Mucosa of gallbladder (tissue), 1 donor: ENCODE measurements at regions not wholly inside any gene's neighbourhood (a gene's known extent, or its start where the extent isn't known, plus 50 kb on each side); places are given as distances from the start of the nearest gene placed in this dataset.

Source experiments
- DNase-seq: peaks from one replicate; pipeline ENCODE4 v3.0.0-alpha.2; 2020; ENCODE audit warnings: low spot score
- donor health status: DM: no; HTN: no; CAD: no.

DNA sequence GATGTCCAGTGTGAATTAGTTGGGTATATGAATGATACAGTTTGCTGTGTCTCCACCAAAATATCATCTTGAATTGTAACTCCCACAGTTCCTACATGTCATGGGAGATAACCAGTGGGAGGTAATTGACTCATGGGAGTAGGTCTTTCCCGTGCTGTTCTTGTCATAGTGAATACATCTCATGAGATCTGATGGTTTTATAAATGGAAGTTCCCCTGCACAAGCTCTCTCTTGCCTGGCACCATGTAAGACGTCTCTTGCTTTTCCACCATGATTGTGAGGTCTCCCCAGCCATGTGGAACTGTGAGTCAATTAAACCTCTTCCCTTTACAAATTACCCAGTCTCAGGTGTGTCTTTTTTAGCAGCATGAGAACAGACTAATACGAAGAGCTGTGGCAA, 223.0 kb downstream of the AJAP1 start:
- no peak for DNase-seq

DNA sequence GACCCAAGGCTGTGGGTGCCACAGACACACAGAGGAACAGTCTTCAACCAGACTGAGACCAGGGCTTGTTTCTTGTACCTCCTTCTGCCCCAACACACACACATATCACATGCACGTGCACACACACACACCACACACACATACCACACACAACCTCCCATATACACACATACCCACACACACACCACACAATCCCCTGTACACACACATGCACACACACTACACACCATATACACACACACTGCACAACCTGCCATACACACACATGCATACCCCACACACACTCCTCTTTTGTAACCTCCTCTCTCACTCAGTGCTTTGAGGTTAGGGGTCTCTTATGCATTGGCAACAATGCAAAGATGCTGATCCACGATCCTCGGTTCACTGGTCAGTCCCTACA, 217.0 kb downstream of the AJAP1 start:
- no peak for DNase-seq

DNA sequence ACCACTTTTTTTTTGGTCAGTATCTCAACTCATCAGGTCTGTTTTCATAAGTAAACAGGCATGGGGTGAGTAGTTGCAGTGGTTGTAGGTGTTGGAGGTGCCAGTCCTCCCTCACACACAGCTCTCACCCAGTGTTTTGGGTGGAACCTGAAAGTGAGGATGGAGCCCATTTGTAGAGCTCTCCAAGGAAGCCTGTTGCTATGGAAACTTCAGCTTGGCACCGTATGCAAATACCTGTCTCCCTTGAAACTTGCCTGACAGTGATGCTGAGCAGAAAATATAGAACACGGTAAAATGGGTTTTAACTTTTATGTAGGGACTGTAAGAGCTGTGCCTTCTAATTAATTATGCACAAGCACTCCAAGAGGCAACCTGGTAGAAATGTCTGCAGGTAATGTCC, 214.1 kb downstream of the AJAP1 start:
- DNase-seq = no peak

DNA sequence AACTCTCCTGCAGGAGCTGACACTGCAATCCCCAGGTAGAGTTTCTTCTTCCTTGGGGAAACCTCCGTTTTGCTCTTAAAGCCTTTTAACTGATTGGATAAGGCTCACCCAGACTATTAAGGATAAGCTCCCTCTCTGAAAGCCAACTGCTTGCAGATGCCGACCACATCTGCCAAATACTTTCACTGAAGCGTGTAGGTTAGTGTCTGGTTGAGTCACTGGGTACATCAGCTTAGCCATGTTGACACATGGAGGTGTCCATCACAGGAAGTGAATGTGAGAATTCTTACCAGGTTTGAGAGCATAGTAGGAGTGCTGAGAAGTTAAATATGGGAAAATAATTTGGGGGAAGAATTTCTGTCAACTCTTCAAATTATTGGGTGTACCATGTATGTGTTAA, 202.0 kb downstream of the AJAP1 start:
- DNase-seq = no peak

DNA sequence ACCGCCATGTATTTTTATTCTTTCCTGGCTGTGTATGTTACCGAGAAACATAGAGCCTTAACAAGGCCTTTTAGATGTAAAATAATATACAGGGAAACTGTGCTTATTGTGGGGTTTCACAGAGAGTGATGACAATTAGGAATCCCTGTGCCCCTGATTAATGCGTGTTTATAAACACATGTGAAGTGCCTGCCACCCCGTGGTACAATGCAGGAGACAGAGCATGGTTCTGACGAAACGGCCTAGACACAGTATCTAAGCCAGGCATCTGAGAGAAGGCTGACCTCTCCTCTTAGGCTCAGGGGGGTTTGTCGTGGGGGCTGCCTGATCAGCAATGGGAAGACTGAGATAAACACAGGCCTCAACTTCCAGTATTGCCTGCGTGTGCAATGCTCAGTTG, 200.0 kb downstream of the AJAP1 start:
- no peak for DNase-seq

DNA sequence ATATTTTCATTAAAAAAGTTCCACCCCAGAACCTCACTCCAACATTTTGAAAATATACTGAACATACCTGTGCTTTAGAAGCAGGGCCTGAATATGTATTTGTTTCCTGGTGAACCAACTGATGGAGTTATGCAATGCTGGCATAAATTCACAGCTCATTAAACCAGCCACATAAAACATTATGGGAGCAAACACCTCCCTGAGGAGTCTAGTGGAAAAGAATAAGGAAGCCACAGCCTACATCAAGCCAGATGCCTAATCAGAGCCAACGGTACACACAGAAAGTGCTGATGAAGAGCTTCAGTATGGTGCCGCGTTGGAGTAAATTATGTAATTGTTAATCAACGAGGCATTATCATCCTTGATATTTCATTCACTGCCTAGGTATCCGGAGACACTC, 199.5 kb downstream of the AJAP1 start:
- no peak for DNase-seq

DNA sequence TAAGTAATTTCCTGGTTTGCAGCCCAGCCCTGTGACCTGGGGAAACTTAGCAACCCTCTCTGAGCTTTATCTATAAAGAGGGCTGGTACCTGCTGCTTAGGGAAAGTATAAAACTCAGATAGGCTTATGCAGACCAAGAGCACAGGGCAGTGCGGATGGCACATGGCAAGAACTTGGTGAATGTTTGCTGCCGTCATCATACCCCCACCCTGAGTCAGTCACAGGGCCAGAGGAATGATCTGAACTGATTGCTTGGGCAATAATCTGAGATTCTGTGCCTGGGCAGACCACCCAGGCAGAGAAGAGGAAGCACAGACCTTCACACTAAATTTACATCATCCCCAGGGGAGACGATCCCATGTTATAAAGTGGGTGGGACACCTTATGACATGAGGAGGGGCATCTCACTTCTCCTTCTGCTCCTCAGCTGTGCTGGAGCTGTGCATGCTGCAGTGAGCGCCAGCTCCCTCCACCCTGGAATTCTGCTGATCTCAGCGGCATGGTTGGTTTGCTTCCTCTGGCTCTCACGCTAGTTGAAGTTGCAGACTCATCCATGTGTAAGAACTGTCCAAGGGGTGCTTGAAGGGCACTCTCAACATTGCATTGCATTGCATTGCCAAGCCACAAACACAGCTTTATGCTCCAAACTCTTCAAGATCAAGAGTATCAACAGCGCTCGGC, 197.1 kb downstream of the AJAP1 start:
- DNase-seq = no peak

GRCh38 chr1:4848431-4848830, 194.0 kb downstream of the AJAP1 start:
- DNase-seq = no peak

DNA sequence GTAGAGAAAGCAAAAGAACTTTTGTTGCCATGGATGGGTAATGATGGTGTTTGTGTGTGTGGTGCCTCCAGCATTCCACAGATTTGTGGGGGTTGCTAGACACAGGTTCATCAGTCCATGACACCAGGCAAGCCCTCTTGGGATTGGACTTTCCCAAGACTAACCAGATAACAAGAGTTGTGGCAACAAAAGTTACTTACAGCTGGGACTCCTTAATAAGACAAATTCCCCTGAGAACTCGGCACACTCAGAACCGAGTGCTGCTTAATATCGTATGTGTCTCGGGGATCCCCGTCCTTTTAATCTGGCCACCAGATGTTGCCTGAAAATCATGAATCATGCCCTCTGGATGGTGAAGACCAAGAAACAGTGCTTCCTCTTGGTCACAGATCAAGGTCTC, 193.3 kb downstream of the AJAP1 start:
- no peak for DNase-seq
